CD8-positive, alpha-beta memory T cell (primary cell): ENCODE measurements at regions not wholly inside any gene's neighbourhood (a gene's known extent, or its start where the extent isn't known, plus 50 kb on each side); places are given as distances from the start of the nearest gene placed in this dataset.

ENCODE experiments used
- CTCF ChIA-PET: fragments of 350-600 bp; sonication (Branson Sonifier 250); formaldehyde crosslinking; loops from one replicate; lab custom pipeline; 2021; ENCODE audit warnings: antibody characterized with exemption; lab: Charles Lee
- POLR2A ChIA-PET: fragments of 350-600 bp; sonication (Branson Sonifier 250); formaldehyde crosslinking; loops from one replicate; lab custom pipeline; 2021; ENCODE audit warnings: antibody characterized with exemption; lab: Charles Lee
- DNase-seq, 5 donors: peaks; one replicate each; pipeline versions ENCODE4 v3.0.0 to v3.0.0-alpha.2; 2020 to 2022; ENCODE audit warnings: mixed read lengths in 1 of 5
- H3K27ac ChIP-seq: one replicate; pipeline ENCODE4 v1.7.0; 2013; ENCODE audit warnings: low read depth, mild to moderate bottlenecking, low read length, moderate library complexity
- H3K27me3 ChIP-seq: 2 replicates; pipeline ENCODE4 v1.7.0; 2013; ENCODE audit warnings: low read length, mild to moderate bottlenecking; ENCODE audit not compliant: insufficient read depth, poor library complexity, severe bottlenecking
- H3K36me3 ChIP-seq: 2 replicates; pipeline ENCODE4 v1.7.0; 2013; ENCODE audit warnings: mild to moderate bottlenecking, low read length, moderate library complexity; ENCODE audit not compliant: insufficient read depth
- H3K4me1 ChIP-seq: 2 replicates; pipeline ENCODE4 v1.7.0; 2013; ENCODE audit warnings: mild to moderate bottlenecking, low read length, moderate library complexity; ENCODE audit not compliant: insufficient read depth
- H3K4me3 ChIP-seq: 2 replicates; pipeline ENCODE4 v1.7.0; 2013; ENCODE audit warnings: mild to moderate bottlenecking, low read length
- H3K9me3 ChIP-seq: 2 replicates; pipeline ENCODE4 v1.7.0; 2013; ENCODE audit warnings: mild to moderate bottlenecking, low read length
- H3K27ac Mint-ChIP-seq, 8 donors: one replicate each; pipeline ENCODE4 v1.8.0; 2020 to 2021; ENCODE audit warnings: mixed read lengths in 8 of 8, mild to moderate bottlenecking in 6 of 8, inconsistent platforms in 3 of 8, moderate library complexity in 3 of 8
- H3K27me3 Mint-ChIP-seq, 2 donors: one replicate each; pipeline ENCODE4 v1.8.0; 2020 to 2021; ENCODE audit warnings: mixed read lengths in 2 of 2, mild to moderate bottlenecking in 1 of 2, moderate library complexity in 1 of 2
- H3K36me3 Mint-ChIP-seq, 3 donors: one replicate each; pipeline ENCODE4 v1.8.0; 2020 to 2021; ENCODE audit warnings: mixed read lengths in 3 of 3, inconsistent platforms in 1 of 3, mild to moderate bottlenecking in 1 of 3
- H3K4me1 Mint-ChIP-seq, 3 donors: one replicate each; pipeline ENCODE4 v1.8.0; 2020 to 2021; ENCODE audit warnings: mixed read lengths in 3 of 3, inconsistent platforms in 1 of 3, mild to moderate bottlenecking in 1 of 3
- H3K4me3 Mint-ChIP-seq, 7 donors: one replicate each; pipeline ENCODE4 v1.8.0; 2020 to 2021; ENCODE audit warnings: mixed read lengths in 7 of 7, mild to moderate bottlenecking in 6 of 7, moderate library complexity in 4 of 7, inconsistent platforms in 2 of 7
- H3K9me3 Mint-ChIP-seq, 5 donors: one replicate each; pipeline ENCODE4 v1.8.0; 2020 to 2022; ENCODE audit warnings: mixed read lengths in 5 of 5, mild to moderate bottlenecking in 3 of 5, moderate library complexity in 2 of 5, inconsistent platforms in 1 of 5

- ChIA-PET CTCF (no interaction called here), POLR2A (no interaction called here)
- peaks cover 3 to 18% (median 11%) of the 10 kb centered on the region in 5 donors for H3K9me3 Mint-ChIP-seq
- no peak overlapping the region for H3K4me3 ChIP-seq
- no peak overlapping the region for H3K27ac Mint-ChIP-seq
- DNase-seq, result no peak
- no peaks in the 10 kb centered on the region for H3K4me1 Mint-ChIP-seq
- H3K27me3 ChIP-seq, result no peaks in the 10 kb centered on the region
- H3K36me3 ChIP-seq, result no peaks in the 10 kb centered on the region
- H3K4me1 ChIP-seq, result no peaks in the 10 kb centered on the region
- no peaks in the 10 kb centered on the region for H3K27me3 Mint-ChIP-seq
- no peaks in the 10 kb centered on the region for H3K9me3 ChIP-seq
- no peaks in the 10 kb centered on the region for H3K36me3 Mint-ChIP-seq
- H3K27ac ChIP-seq, result no peak overlapping the region
- no peak overlapping the region for H3K4me3 Mint-ChIP-seq
These were observed 421.3 kb upstream of the ANKRD30A start for GRCh38 chr10:36704124-36704523.

GRCh38 chr10:36703179-36703578 is 422.2 kb upstream of the ANKRD30A start:
- Histone ChIP-seq H3K4me3 (no peak overlapping the region), H3K27me3 (no peaks in the 10 kb centered on the region), H3K36me3 (no peaks in the 10 kb centered on the region), H3K9me3 (no peaks in the 10 kb centered on the region), H3K4me1 (no peaks in the 10 kb centered on the region), H3K27ac (no peak overlapping the region)
- CTCF ChIA-PET, result no interaction called here
- POLR2A ChIA-PET, result no interaction called here
- Mint-ChIP-seq H3K4me3 (no peak overlapping the region), H3K36me3 (no peaks in the 10 kb centered on the region), H3K4me1 (no peaks in the 10 kb centered on the region), H3K9me3 (peaks cover 3 to 23% (median 11%) of the 10 kb centered on the region in 5 donors), H3K27me3 (no peaks in the 10 kb centered on the region), H3K27ac (no peak overlapping the region)
- DNase-seq, result no peak

- H3K4me3 ChIP-seq, result no peak overlapping the region
- no peak for DNase-seq
- H3K9me3 ChIP-seq, result no peaks in the 10 kb centered on the region
- H3K4me1 Mint-ChIP-seq, result no peaks in the 10 kb centered on the region
- no peaks in the 10 kb centered on the region for H3K36me3 ChIP-seq
- H3K27me3 ChIP-seq, result no peaks in the 10 kb centered on the region
- H3K27ac Mint-ChIP-seq, result no peak overlapping the region
- peaks cover 2 to 20% (median 12%) of the 10 kb centered on the region in 5 donors for H3K9me3 Mint-ChIP-seq
- H3K27ac ChIP-seq, result no peak overlapping the region
- H3K36me3 Mint-ChIP-seq, result no peaks in the 10 kb centered on the region
- CTCF ChIA-PET, result no interaction called here
- peaks cover 0 to 1% of the 10 kb centered on the region in 2 donors for H3K27me3 Mint-ChIP-seq
- H3K4me1 ChIP-seq, result no peaks in the 10 kb centered on the region
- POLR2A ChIA-PET, result no interaction called here
- H3K4me3 Mint-ChIP-seq, result no peak overlapping the region
These were observed 425.3 kb upstream of the ANKRD30A start for GRCh38 chr10:36700123-36700522.

- no peaks in the 10 kb centered on the region for H3K36me3 Mint-ChIP-seq
- CTCF ChIA-PET, result no interaction called here
- POLR2A ChIA-PET, result no interaction called here
These were observed 432.6 kb upstream of the ANKRD30A start for GRCh38 chr10:36692759-36693158.

GRCh38 chr10:36688717-36689116 is 436.7 kb upstream of the ANKRD30A start:
- Histone ChIP-seq H3K9me3 (no peaks in the 10 kb centered on the region), H3K27ac (no peak overlapping the region), H3K4me3 (no peak overlapping the region), H3K36me3 (no peaks in the 10 kb centered on the region), H3K4me1 (no peaks in the 10 kb centered on the region), H3K27me3 (no peaks in the 10 kb centered on the region)
- peaks cover 3 to 22% (median 10%) of the 10 kb centered on the region in 5 donors for H3K9me3 Mint-ChIP-seq
- CTCF ChIA-PET, result no interaction called here
- no peaks in the 10 kb centered on the region for H3K4me1 Mint-ChIP-seq
- no peak for DNase-seq
- H3K4me3 Mint-ChIP-seq, result no peak overlapping the region
- H3K36me3 Mint-ChIP-seq, result no peaks in the 10 kb centered on the region
- no peaks in the 10 kb centered on the region for H3K27me3 Mint-ChIP-seq
- POLR2A ChIA-PET, result no interaction called here
- no peak overlapping the region for H3K27ac Mint-ChIP-seq

More at GRCh38 chr10:36692759-36693158, 432.6 kb upstream of the ANKRD30A start:
- Mint-ChIP-seq H3K9me3 (peaks cover 6 to 21% (median 9%) of the 10 kb centered on the region in 5 donors), H3K27me3 (peaks cover 0 to 1% of the 10 kb centered on the region in 2 donors), H3K27ac (no peak overlapping the region), H3K4me3 (no peak overlapping the region), H3K4me1 (no peaks in the 10 kb centered on the region)
- Histone ChIP-seq H3K4me3 (no peak overlapping the region), H3K36me3 (no peaks in the 10 kb centered on the region), H3K27ac (no peak overlapping the region), H3K9me3 (no peaks in the 10 kb centered on the region), H3K27me3 (no peaks in the 10 kb centered on the region), H3K4me1 (no peaks in the 10 kb centered on the region)
- no peak for DNase-seq

GRCh38 chr10:36683421-36683820 is 442.0 kb upstream of the ANKRD30A start:
- Histone ChIP-seq H3K4me1 (no peaks in the 10 kb centered on the region), H3K36me3 (no peaks in the 10 kb centered on the region), H3K27ac (no peak overlapping the region), H3K9me3 (no peaks in the 10 kb centered on the region), H3K27me3 (no peaks in the 10 kb centered on the region), H3K4me3 (no peak overlapping the region)
- Mint-ChIP-seq H3K4me1 (no peaks in the 10 kb centered on the region), H3K36me3 (no peaks in the 10 kb centered on the region), H3K27ac (no peak overlapping the region), H3K4me3 (no peak overlapping the region), H3K9me3 (peaks cover 0 to 9% (median 4%) of the 10 kb centered on the region in 5 donors), H3K27me3 (peaks cover 0 to 2% of the 10 kb centered on the region in 2 donors)
- no peak for DNase-seq
- POLR2A ChIA-PET, result no interaction called here
- CTCF ChIA-PET, result no interaction called here

GRCh38 chr10:36681751-36682632 is 443.4 kb upstream of the ANKRD30A start:
- no peak for DNase-seq
- Histone ChIP-seq H3K9me3 (no peaks in the 10 kb centered on the region), H3K27me3 (no peaks in the 10 kb centered on the region), H3K27ac (no peak overlapping the region), H3K4me3 (no peak overlapping the region), H3K36me3 (no peaks in the 10 kb centered on the region), H3K4me1 (no peaks in the 10 kb centered on the region)
- peaks cover 0 to 2% of the 10 kb centered on the region in 2 donors for H3K27me3 Mint-ChIP-seq
- H3K36me3 Mint-ChIP-seq, result no peaks in the 10 kb centered on the region
- H3K9me3 Mint-ChIP-seq, result peaks cover 0 to 9% (median under 1%) of the 10 kb centered on the region in 5 donors
- CTCF ChIA-PET, result no interaction called here
- H3K4me3 Mint-ChIP-seq, result no peak overlapping the region
- H3K27ac Mint-ChIP-seq, result no peak overlapping the region
- POLR2A ChIA-PET, result no interaction called here
- no peaks in the 10 kb centered on the region for H3K4me1 Mint-ChIP-seq

GRCh38 chr10:36679554-36679953 is 445.8 kb upstream of the ANKRD30A start:
- no peak for DNase-seq
- ChIA-PET CTCF (no interaction called here), POLR2A (no interaction called here)
- Mint-ChIP-seq H3K36me3 (no peaks in the 10 kb centered on the region), H3K9me3 (peaks cover 0 to 16% (median 6%) of the 10 kb centered on the region in 5 donors), H3K27me3 (peaks cover 0 to 2% of the 10 kb centered on the region in 2 donors), H3K4me3 (no peak overlapping the region), H3K27ac (no peak overlapping the region), H3K4me1 (no peaks in the 10 kb centered on the region)
- Histone ChIP-seq H3K4me1 (no peaks in the 10 kb centered on the region), H3K27me3 (no peaks in the 10 kb centered on the region), H3K9me3 (no peaks in the 10 kb centered on the region), H3K36me3 (no peaks in the 10 kb centered on the region), H3K27ac (no peak overlapping the region), H3K4me3 (no peak overlapping the region)
